Stimulated activated CD4-positive, alpha-beta T cell treated with anti-CD3 and anti-CD28 coated beads, Interleukin-4, amount 100 ng/mL, for 1 hour (primary cell): ENCODE measurements at regions not wholly inside any gene's neighbourhood (a gene's known extent, or its start where the extent isn't known, plus 50 kb on each side); places are given as distances from the start of the nearest gene placed in this dataset.
"Not testable (repeated sequence)": the region's sequence is repeated elsewhere in the genome, so short reads cannot be mapped to it uniquely, and the experiment has no call there.

Source experiments
- DNase-seq: peaks from one replicate; pipeline ENCODE4 v3.0.0-alpha.2; 2020

DNA sequence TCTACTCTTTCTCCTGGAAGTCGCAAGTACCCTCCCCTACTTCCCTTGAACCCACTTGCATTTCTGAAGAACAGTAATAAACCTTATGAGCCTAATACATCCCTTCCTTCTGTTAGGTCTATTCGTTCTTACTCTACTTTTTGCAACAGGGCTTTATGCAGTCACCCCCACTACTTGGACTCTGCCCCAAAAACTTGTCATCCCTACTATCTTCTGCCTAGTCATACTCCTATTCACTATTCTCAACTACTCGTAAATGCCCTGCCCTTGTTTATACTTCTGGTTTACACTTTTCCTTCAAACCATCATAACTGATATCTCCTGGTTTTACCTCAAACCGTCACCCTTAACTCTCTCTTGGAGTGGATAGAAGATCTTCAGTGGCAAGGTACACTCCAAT lies 55.2 kb upstream of the SLIT2 start:
- DNase-seq = no peak

DNA sequence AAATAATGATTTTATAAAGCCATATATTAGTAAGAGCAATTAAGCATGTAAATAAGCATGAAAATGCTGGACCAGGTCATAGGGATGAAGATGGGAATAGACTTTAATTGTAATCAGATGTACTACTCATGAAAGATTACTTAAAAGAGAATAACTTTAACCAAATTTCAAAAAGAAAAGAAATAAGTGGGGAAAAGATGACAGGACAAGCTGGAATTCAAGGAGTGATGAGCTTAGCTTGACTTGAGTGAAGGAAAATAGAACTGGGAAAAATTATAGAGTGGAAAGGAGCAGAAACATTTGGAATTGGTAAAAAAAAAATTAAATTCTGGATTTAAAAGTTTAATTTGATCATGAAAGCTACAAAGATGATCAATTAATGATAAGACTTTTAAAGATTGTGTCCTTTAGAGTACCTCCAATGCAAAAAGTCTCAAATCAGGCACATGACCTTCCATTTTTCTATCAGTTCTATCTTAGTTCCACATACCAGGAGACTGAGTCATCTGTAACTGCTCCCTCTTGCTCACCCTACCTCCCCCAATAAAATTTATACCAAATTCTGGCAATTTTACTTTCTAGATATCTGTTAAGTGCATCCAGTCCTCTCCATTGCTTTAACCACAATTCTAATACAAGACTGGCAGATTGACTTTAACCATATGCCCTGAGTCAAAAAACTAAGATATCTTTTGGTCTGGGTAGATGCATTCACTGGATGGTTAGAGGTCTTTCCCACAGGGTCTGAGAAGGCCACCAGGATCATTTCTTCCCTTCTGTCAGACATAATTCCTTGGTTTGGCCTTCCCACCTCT lies 56.4 kb upstream of the SLIT2 start:
- no peak for DNase-seq

DNA sequence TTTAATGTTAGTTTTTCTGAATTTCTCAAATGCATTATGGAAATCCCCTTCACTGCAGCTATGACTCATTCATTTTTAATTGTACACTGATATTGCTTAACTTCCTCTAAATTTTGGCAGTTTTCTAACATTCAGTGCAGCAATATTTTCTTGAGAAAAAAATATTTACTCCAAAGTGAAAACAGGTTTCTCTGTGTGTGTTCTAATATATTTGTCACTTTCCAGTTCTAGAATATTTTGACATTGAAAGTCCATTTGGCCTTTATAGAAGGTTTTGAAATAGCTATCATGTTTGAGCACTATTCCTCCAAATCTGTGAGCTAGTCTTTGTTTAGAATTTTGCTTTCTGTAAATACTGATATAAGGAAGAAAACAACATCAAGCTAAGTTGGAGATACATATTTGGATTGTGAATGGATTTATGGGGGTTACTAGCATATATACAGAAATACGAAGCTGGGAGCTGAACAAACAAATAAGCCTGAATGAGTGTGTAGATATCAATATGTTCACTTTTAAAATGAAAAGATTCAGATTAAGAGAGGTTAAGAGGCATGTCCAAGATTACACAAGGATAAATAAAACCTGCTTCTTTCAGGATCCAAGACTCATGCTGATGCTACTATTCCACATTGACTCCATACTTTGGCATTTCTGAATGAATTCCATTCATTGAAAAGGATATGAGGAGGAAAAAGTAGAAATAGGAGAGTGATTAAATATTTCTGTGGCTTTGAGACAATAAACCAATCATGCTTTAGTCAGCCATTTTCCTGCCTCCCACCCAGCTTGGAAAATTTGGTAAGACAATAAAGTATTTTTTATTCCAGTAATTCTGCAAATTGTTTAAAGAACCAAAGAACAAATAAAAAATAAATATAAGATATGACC lies 57.3 kb upstream of the SLIT2 start:
- no peak for DNase-seq

DNA sequence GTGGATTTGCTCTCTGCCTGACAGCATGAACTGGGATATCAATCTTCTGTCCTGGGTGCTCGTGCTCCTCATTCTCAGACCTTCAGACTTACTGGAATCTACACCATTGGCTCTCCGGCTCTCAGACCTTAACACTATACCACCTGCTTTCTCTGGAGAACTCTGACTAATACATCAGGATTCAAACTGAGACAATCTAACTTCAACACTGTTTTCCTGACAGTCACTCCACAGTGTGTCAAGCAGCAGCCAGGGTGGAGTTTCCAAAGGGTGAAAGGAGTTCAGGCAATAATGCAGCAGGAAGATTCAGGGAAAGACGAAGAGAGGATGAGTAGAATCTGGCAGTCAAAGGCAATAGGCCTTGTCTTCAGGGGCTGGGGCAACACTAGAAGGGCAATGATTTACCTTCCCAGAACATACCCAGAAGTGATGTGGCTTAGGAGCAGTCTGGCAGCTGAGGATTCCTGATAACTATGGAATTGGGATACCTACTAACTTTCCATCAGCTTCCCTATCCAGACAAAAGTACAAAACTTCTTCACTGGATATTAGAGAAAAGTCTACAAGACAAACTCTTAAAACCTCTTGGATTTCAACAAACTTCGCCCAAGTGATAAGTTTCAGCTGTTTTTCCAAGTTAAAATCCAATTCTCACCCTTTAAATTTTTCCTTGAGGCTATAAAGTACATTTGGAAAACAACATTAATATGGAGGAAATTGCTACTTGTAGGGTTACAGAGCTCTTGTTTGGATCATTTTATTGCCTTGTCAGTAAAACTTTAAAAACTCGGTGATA lies 58.4 kb upstream of the SLIT2 start:
- DNase-seq = no peak

DNA sequence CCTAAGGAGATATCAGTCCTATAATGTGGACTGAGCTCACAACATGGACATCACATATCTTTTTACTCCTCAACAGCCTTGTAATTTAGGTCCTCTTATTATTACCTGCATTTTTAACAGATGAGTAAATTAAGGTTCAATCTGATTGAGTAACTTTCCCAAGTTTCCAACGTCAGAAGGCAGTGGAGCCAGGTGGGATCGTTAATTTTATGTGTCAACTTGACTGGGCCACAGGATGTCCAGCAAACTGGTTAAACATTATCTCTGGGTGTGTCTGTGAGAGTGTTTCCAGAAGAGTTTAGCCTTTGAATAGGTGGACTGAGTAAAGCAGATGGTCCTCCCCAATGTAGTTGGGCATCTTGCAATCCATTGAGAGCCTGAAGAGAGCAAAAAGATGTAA lies 59.0 kb upstream of the SLIT2 start:
- no peak for DNase-seq

DNA sequence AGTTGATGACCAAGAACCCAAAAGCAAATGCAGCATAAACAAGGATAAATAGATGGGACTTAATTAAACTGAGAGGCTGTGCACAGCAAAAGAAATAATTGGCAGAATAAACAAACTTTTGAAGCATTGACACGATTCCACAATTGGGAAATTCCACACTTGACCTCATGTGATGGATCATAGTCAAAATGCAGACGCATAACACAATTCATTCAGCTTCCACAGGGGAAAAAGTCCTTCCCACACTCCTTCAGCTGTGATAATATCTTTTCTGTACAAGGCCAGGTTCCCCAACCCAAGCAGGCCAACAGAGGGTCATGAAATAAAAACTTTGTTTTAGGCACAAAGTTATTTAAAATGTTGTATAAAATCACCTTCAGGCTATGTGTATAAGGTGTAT lies 66.6 kb upstream of the SLIT2 start:
- no peak for DNase-seq

DNA sequence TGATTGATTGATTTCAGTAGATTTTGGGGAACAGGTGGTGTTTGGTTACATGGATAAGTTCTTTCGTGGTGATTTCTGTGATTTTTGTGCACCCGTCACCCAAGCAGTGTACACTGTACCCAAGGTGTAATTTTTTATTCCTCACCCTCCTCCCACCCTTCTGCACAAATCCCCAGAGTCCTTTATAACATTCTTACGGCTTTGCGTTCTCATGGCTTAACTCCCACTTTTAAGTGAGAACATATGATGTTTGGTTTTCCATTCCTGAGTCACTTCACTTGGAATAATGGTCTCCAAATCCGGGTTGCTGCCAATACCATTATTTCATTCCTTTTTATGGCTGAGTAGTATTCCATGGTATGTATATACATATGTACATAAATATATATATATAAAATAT lies 68.6 kb upstream of the SLIT2 start:
- not testable (repeated sequence) for DNase-seq

DNA sequence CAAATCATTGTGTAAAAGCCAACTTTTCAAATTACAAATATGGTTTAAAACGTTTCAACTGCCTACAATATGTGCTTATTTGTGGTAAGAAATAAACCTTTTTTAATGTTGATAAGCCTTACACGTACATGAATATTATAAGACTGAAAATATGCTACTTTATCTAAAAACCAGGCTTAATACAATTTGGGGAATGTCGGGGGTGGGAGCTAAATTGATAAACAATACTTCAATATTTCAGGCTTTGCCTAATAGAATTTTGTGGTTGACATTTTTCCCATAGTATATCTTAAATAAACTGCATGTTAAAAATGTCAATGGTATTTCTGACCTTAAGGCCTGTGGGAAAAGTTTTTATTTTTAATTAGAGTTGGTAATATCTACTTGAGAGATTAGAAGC lies 69.8 kb upstream of the SLIT2 start:
- DNase-seq = no peak

DNA sequence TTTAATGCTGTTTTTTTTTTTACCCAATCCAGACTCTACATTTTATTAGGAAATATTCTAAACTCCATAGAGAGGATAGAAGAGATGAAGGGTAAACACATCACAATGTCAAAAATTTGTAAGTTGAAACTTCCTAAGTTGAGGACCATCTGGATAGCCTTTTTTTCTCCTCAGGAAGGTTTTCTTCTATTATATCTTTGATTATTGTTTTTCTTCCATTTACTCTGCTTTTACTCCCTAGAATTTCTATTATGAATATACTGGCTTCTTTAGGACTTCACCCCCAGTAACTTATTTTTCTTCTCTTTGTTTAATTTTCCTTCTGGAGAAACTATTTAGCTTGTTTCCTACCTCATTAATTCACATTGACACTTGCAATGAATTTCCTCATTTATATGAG lies 71.2 kb upstream of the SLIT2 start:
- DNase-seq = no peak

DNA sequence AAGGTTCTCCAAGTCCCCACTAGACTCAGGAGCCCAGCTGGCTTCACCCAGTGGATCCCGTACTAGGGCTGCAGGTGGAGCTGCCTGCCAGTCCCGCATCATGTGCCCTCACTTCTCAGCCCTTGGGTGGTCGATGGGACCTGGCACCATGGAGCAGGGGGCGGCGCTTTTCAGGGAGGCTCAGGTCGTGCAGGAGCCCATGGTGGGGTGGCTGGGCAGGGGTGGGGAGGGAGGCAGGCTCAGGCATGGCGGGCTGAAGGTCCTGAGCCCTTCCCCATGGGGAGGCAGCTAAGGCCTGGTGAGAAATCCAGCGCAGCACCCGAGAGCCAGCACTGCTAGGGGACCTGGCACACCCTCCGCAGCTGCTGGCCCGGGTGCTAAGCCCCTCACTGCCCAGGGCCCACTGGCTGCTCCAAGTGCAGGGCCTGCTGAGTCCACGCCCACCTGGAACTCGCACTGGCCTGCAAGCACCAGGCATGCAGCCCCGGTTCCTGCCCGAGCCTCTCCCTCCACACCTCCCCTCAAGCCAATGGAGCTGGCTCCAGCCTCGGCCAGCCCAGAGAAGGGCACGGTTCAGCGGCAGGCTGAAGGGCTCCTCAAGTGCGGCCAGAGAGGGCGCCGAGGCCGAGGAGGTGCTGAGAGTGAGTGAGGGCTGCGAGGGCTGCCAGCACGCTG lies 72.7 kb upstream of the SLIT2 start:
- no peak for DNase-seq

DNA sequence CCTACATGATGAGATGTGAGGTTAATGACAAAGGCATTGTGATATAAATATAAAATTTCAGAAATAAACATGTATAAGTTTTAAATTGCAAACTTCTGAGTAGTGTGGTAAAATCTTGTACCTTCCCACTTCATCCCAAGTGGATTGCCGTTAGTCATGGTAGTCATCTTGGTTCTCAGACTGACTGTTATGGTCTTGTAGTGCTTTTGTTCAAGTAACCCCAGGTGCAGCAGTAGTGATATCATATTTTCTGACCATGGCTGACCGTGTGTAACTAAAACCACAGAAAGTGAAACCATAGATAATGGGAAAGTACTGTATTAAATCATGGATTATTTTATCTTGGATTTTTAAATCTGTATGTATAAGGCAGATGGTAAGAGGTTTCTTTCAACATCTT lies 74.8 kb upstream of the SLIT2 start:
- no peak for DNase-seq

DNA sequence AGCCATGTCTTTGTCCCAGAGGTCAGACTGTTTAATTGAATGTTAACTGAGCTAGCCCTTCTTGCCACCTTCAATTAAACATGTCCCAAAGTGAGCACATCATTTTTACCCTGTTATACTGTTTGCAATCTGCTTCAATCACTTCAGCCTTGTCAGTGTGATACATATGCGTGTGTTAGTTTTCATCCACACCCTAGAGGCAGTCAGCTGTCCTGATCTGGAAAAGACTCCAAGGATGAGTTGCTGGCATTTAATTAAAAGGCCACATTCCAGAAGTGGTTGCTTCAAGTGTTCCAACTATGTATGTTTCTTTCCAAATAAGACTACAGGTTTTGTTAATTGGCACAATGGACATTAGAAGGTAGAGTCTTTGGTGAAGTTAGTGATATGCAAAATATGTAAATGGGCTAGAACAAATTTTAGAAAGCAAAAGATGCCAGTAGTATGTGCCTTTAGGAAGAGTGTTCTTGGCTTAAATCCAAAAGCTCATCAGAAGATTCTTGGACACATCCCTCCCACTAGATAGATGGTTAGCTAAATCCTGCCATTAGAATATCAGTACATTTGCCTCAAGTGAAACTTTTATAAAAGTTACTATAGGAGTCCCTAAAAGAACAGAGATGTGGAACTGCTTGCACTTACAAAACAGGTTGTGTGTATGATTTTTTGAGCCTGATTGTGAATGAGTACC lies 79.5 kb upstream of the SLIT2 start:
- no peak for DNase-seq

DNA sequence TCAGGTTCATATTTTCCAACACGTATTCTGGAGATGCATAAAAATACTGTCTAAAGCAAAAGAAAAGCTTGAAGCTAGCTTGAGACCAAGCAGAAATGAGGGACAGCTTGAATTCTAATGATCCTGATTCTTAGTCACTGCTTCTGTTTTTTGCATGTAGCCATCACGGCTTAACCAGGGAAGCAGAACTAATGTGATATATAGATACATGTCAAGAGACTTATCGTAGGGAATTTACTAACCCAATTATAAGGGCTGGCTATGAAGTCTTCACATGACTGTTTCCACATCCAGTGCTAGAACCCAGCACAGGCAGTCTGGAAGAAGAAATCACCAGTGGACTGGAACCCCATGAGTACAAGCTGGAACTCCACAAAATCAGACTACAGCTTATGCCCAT lies 85.2 kb upstream of the SLIT2 start:
- no peak for DNase-seq

DNA sequence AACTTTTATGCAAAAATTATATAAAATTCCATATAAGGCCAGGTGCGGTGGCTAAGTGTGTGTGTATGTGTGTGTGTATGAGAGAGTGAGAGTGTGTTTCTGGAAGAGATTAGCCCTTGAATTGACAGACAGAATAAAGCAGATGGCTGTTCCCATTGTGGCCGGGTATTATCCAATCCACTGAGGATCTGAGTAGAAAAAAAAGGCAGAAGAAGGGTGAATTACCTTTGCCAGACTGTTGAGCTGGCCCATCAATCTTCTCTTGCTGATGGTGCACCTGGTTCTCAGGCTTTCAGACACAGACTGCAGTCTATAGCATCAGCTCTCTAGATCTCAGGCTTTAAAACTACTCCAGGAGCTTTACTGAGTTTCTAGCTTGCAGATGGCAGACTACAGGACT lies 92.2 kb upstream of the SLIT2 start:
- DNase-seq = no peak

DNA sequence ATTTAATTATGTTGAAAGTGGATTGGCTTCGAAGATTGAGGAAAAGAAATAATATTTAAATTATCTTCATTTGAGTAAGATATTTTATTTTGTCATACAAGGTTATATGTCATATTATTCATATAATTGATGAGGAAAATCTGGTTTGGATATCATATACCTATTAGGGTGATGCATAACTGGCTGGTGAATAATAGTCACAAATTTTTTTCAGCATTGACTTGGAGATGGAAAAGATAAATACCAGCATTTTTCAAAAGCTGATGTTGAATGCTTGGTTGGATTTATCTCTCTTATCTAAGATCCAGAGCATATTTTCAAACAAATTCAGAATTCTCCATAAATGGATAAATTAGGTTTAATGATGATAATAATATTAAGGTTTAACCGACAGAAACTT lies 93.5 kb upstream of the SLIT2 start:
- no peak for DNase-seq

DNA sequence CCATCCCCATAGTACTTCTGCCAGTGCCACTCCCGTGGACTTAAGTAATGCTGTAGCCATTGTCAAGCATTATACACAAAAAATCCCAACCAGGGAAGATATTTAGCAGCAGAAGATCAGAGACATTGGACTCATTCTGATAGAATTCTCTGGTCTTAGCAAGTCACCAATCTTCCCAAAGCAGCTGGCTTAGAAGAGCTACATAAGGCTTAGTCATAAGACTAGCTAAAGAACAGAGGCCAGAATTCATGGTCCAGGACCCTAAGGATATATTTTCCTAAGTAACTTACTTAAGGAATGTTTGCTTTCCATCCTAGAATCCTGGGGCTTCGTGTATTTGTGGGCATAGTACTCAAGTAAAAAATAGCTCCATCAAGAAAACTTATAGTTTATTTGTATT lies 100.3 kb upstream of the SLIT2 start:
- no peak for DNase-seq

DNA sequence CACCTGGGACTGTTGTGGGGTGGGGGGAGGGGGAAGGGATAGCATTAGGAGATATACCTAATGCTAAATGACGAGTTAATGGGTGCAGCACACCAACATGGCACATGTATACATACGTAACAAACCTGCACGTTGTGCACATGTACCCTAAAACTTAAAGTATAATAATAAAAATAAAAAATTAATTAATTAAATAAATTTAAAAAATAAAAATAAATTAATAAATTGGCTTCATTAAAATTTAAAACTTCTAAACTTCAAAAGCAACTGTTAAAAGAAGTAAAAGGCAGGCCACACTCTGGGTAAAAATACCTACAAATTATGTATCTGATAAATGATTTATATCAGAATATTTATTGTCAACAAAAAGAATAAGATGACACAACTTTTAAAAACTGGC lies 102.6 kb upstream of the SLIT2 start:
- DNase-seq = not testable (repeated sequence)

DNA sequence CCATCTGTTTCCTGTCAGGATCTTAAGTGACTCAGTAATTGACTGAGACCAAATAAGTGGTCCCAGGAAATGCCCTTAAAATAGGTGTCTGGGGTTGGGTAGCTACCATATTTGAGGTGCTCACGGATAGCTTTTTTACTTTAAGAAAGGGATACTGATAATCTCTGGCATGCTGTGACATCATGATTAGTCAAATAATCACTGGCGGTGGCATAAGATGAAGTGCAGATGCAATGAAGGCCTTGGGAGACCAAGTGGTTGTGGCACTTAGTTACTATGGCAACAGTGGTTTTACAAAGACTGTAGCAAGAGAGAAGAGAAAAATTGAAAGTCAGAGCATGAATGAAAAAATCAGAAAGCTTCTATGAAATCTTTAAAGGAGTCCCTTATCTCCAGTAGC lies 114.5 kb upstream of the SLIT2 start:
- DNase-seq = no peak

DNA sequence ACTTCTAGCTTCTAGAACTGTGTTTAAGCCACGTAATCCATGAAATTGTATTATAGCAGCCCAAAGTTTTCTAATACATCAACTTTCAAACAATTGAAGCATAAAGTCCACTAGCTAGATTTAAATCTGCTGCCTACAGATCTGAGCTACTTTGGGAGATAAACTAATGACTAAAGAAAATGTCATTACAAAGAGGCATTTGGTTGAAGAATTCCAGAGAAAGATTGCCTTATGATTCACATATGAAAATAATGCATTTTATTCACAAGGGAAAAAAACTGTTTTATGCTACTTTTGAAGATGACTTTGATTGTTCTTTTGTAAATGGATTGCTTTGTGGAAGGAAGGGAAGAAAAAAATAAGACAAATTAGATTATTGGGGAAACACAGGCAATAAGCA lies 124.1 kb upstream of the SLIT2 start:
- DNase-seq = no peak

DNA sequence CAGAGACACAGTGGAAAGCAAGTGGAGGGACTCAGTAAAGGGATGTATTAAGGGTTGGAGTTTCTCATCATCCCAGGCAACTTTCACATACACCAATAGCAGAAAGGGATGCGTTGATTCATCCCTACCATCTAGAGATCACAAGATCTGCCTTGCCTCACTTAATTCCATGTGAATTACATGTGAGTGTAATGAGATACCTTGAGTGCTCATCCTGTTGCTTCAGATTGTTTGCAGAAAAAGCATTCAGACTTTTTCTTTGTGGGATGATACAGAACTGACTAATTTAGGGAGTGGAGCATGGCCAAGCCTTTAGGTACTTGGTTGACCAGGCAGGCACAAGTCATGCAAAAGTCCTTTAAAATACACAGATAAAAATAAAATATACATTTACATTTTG lies 124.8 kb upstream of the SLIT2 start:
- DNase-seq = no peak

DNA sequence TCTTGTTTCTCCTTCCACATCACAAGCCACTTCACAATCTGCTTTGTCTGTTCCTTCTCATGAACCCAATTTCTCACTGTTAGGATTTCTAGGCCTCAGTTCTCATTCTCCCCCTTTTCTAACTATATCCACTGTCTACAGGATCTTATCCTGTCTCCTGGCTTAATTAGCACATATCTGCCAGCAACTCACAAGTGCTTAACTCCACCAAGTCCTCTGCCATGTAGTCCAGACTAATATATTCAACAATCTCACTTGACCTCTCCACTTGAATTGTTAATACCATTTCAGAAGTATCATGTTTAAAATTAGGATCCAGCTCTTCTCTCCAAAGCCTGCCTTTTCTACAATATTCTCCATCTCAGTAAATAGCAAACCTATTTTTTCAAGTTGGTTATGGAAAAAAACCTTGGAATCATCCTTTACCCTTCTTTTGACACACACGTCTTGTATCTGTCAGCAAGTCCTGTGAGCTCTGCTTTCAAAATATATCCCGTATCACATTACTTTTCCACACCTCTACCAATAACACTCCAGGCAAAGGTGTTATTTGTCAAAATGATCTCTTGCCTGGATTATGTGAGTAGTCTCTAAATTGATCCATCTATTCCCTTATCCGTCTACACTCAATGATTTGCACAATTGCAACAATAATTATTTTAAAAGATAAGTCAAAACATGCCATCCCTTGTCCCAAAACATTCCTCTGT lies 127.2 kb upstream of the SLIT2 start:
- DNase-seq = no peak
